ENCODE measurements at regions not wholly inside any gene's neighbourhood (a gene's known extent, or its start where the extent isn't known, plus 50 kb on each side); places are given as distances from the start of the nearest gene placed in this dataset.

GRCh38 chr1:233513431-233513830 lies 100.5 kb upstream of the KCNK1 start:
- Mint-ChIP-seq H3K27me3 (ENCODE audit: low read depth, poor library complexity) (peaks cover 4% of the 10 kb centered on the region), H3K27ac (no peak overlapping the region), H3K36me3 (ENCODE audit: low read depth) (no peaks in the 10 kb centered on the region), H3K4me3 (no peak overlapping the region), H3K4me1 (peaks cover 5% of the 10 kb centered on the region), H3K9me3 (no peaks in the 10 kb centered on the region)
- no peak for TF ChIP-seq CTCF (IDR thresholded peaks at IDR 0.05)
- no peak for DNase-seq

- peaks cover 6% of the 10 kb centered on the region for H3K4me1 Mint-ChIP-seq
- no peak for DNase-seq
- no peak for TF ChIP-seq CTCF (IDR thresholded peaks at IDR 0.05)
- no peak overlapping the region for H3K27ac Mint-ChIP-seq
- H3K4me3 Mint-ChIP-seq = no peak overlapping the region
- H3K27me3 Mint-ChIP-seq (ENCODE audit: low read depth, poor library complexity) = peaks cover 4% of the 10 kb centered on the region
- H3K36me3 Mint-ChIP-seq (ENCODE audit: low read depth) = no peaks in the 10 kb centered on the region
- H3K9me3 Mint-ChIP-seq = no peaks in the 10 kb centered on the region
These were observed 98.9 kb upstream of the KCNK1 start for GRCh38 chr1:233514946-233515391.

GRCh38 chr1:233516732-233517131 lies 97.2 kb upstream of the KCNK1 start:
- Mint-ChIP-seq H3K27ac (no peak overlapping the region), H3K4me3 (no peak overlapping the region), H3K9me3 (no peaks in the 10 kb centered on the region), H3K36me3 (ENCODE audit: low read depth) (no peaks in the 10 kb centered on the region), H3K4me1 (peaks cover 6% of the 10 kb centered on the region), H3K27me3 (ENCODE audit: low read depth, poor library complexity) (peaks cover 4% of the 10 kb centered on the region)
- TF ChIP-seq CTCF (IDR thresholded peaks at IDR 0.05) = no peak
- no peak for DNase-seq

GRCh38 chr1:233518344-233518743 lies 95.6 kb upstream of the KCNK1 start:
- Mint-ChIP-seq H3K9me3 (no peaks in the 10 kb centered on the region), H3K27me3 (ENCODE audit: low read depth, poor library complexity) (peaks cover 4% of the 10 kb centered on the region), H3K4me1 (peaks cover 6% of the 10 kb centered on the region), H3K4me3 (no peak overlapping the region), H3K27ac (no peak overlapping the region), H3K36me3 (ENCODE audit: low read depth) (no peaks in the 10 kb centered on the region)
- TF ChIP-seq CTCF (IDR thresholded peaks at IDR 0.05) = peak; percentile 48
- DNase-seq = peak; percentile 46

- Mint-ChIP-seq H3K27ac (no peak overlapping the region), H3K4me3 (no peak overlapping the region), H3K36me3 (ENCODE audit: low read depth) (no peaks in the 10 kb centered on the region), H3K4me1 (peaks cover 6% of the 10 kb centered on the region), H3K9me3 (no peaks in the 10 kb centered on the region), H3K27me3 (ENCODE audit: low read depth, poor library complexity) (peaks cover 2% of the 10 kb centered on the region)
- no peak for TF ChIP-seq CTCF (IDR thresholded peaks at IDR 0.05)
- DNase-seq = no peak
These were observed 93.4 kb upstream of the KCNK1 start for GRCh38 chr1:233520261-233521191.

- no peak for DNase-seq
- Mint-ChIP-seq H3K27me3 (ENCODE audit: low read depth, poor library complexity) (peaks cover 8% of the 10 kb centered on the region), H3K4me3 (no peak overlapping the region), H3K9me3 (no peaks in the 10 kb centered on the region), H3K4me1 (peaks cover 6% of the 10 kb centered on the region), H3K27ac (no peak overlapping the region), H3K36me3 (ENCODE audit: low read depth) (no peaks in the 10 kb centered on the region)
- no peak for TF ChIP-seq CTCF (IDR thresholded peaks at IDR 0.05)
These were observed 90.9 kb upstream of the KCNK1 start for GRCh38 chr1:233523047-233523446.

All from nephron progenitor cell (in vitro differentiated cells).